HepG2 (cell line): ENCODE measurements at regions not wholly inside any gene's neighbourhood (a gene's known extent, or its start where the extent isn't known, plus 50 kb on each side); places are given as distances from the start of the nearest gene placed in this dataset.

Source experiments
- ATAC-seq: fragments of 200-7000 bp; cut with Tn5 transposase; 3 replicates; pipeline ENCODE4 v1.9.1; 2020; ENCODE audit warnings: mild to moderate bottlenecking, moderate library complexity
- BruUV-seq: library from RNA; stranded (reverse); fragments of 400-500 nt; replicated peaks from 2 replicates; lab custom pipeline; 2021; lab: Mats Ljungman, UMichigan
- CTCF ChIA-PET: fragments of 300-600 bp; formaldehyde crosslinking; extraction: SDS; loops from one replicate; lab custom pipeline; 2021; ENCODE audit warnings: low total read pairs, inconsistent platforms, low intra/inter-chr PET ratio; lab: Yijun Ruan, JAX
- POLR2A ChIA-PET: fragments of 350-600 bp; sonication (Branson Sonifier 250); formaldehyde crosslinking; loops from one replicate; lab custom pipeline; 2020; ENCODE audit warnings: antibody characterized with exemption, inconsistent platforms; lab: Yijun Ruan, JAX
- DNase-seq: peaks from one replicate; pipeline ENCODE4 v3.0.0-alpha.2; 2015; ENCODE audit warnings: low spot score
- FAIRE-seq: peaks from 3 replicates; lab custom pipeline; 2011; peaks lifted over from hg19 to GRCh38; lab: Jason Lieb, UNC
- H2AFZ ChIP-seq: one replicate; pipeline ENCODE4 v1.6.1; 2011; ENCODE audit warnings: low read length, inconsistent platforms
- H3K27ac ChIP-seq: fragments of 300-600 bp; 3 replicates; pipeline ENCODE4 v1.8.0; 2011; ENCODE audit warnings: mixed run types, mild to moderate bottlenecking, mixed read lengths, low read length, inconsistent platforms; ENCODE audit not compliant: insufficient read depth; ENCODE audit errors: extremely low read length
- H3K27me3 ChIP-seq, 2 experiments: fragments of 200-600 bp in 1 of 2; 2 replicates in 1 of 2; 3 replicates in 1 of 2; pipeline versions ENCODE4 v1.6.0 to v1.8.0; 2011; ENCODE audit warnings: low read length in 2 of 2, mild to moderate bottlenecking in 2 of 2, moderate library complexity in 2 of 2, inconsistent platforms in 1 of 2; ENCODE audit not compliant: insufficient read depth in 2 of 2, control insufficient read depth in 1 of 2
- H3K36me3 ChIP-seq, 2 experiments: fragments of 200-600 bp in 1 of 2; replicated peaks in 1 of 2; 2 replicates in 1 of 2; 3 replicates in 1 of 2; pipeline versions ENCODE4 v1.5.1 to v1.8.0; 2011; ENCODE audit warnings: low read length in 2 of 2, inconsistent platforms in 1 of 2; ENCODE audit not compliant: insufficient read depth in 2 of 2, control insufficient read depth in 1 of 2
- H3K4me1 ChIP-seq: 2 replicates; pipeline ENCODE4 v1.5.1; 2012; ENCODE audit warnings: low read length, inconsistent platforms; ENCODE audit not compliant: insufficient read depth
- H3K4me2 ChIP-seq: 2 replicates; pipeline ENCODE4 v1.6.0; 2011; ENCODE audit warnings: low read depth, low read length, inconsistent platforms
- H3K4me3 ChIP-seq, 3 experiments: fragments of 200-600 bp in 1 of 3; sonication (generic), shearing (Covaris generic) in 1 of 3; replicated peaks in 1 of 3; 2 replicates each; pipeline ENCODE4 v1.5.1; 2011 to 2016; ENCODE audit warnings: low read length in 3 of 3, inconsistent platforms in 2 of 3, low read depth in 2 of 3, mild to moderate bottlenecking in 2 of 3, control low read depth in 1 of 3, mixed read lengths in 1 of 3; ENCODE audit not compliant: insufficient read depth in 1 of 3
- H3K79me2 ChIP-seq: one replicate; pipeline ENCODE4 v1.6.1; 2011; ENCODE audit warnings: low read length, inconsistent platforms; ENCODE audit not compliant: insufficient read depth
- H3K9ac ChIP-seq: 2 replicates; pipeline ENCODE4 v1.6.0; 2011; ENCODE audit warnings: mild to moderate bottlenecking, low read depth, low read length, inconsistent platforms; ENCODE audit not compliant: insufficient read depth
- H3K9me3 ChIP-seq: 2 replicates; pipeline ENCODE4 v1.5.1; 2012; ENCODE audit warnings: mild to moderate bottlenecking, low read length
- H4K20me1 ChIP-seq: 2 replicates; pipeline ENCODE4 v1.6.0; 2011; ENCODE audit warnings: inconsistent platforms, mild to moderate bottlenecking, low read length, moderate library complexity; ENCODE audit not compliant: insufficient read depth
- KDM1A ChIP-seq: IDR thresholded peaks from 2 replicates; pipeline ENCODE4 v1.6.1; 2016; ENCODE audit warnings: missing compliant biosample characterization
- SAP130 ChIP-seq: IDR thresholded peaks from 2 replicates; pipeline ENCODE4 v1.6.1; 2016; ENCODE audit warnings: low read depth
- SMYD3 ChIP-seq: sonication (generic); formaldehyde crosslinking; IDR thresholded peaks from 2 replicates; pipeline ENCODE4 v1.8.1; 2023; ENCODE audit warnings: mild to moderate bottlenecking, missing genetic modification reagents
- TARDBP ChIP-seq: sonication (generic); formaldehyde crosslinking; IDR thresholded peaks from 2 replicates; pipeline ENCODE4 v1.8.0; 2022; ENCODE audit warnings: mild to moderate bottlenecking, missing genetic modification reagents
- TBX2 ChIP-seq: sonication (generic); formaldehyde crosslinking; IDR thresholded peaks from 2 replicates; pipeline ENCODE4 v1.5.0; 2020; ENCODE audit warnings: missing genetic modification reagents, mild to moderate bottlenecking, borderline replicate concordance
- TCF7 ChIP-seq: sonication (generic); IDR thresholded peaks from 2 replicates; pipeline ENCODE4 v1.6.1; 2016; ENCODE audit warnings: antibody characterized with exemption, low read depth
- ZMAT5 ChIP-seq: sonication (generic); formaldehyde crosslinking; IDR thresholded peaks from 2 replicates; pipeline ENCODE4 v1.5.0; 2020; ENCODE audit warnings: mild to moderate bottlenecking, low read depth, missing genetic modification reagents, borderline replicate concordance
- ZNF207 ChIP-seq: fragments of 450-650 bp; IDR thresholded peaks from 2 replicates; pipeline ENCODE4 v1.6.1; 2016; ENCODE audit warnings: antibody characterized with exemption, borderline replicate concordance
- ZNF253 ChIP-seq: sonication (generic); formaldehyde crosslinking; IDR thresholded peaks from 2 replicates; pipeline ENCODE4 v1.8.0; 2022; ENCODE audit warnings: mild to moderate bottlenecking, missing genetic modification reagents, borderline replicate concordance
- ZNF318 ChIP-seq: sonication (generic); formaldehyde crosslinking; IDR thresholded peaks from 2 replicates; pipeline ENCODE4 v1.4.0; 2020; ENCODE audit warnings: mild to moderate bottlenecking, missing genetic modification reagents
- ZNF570 ChIP-seq: sonication (generic); formaldehyde crosslinking; IDR thresholded peaks from 2 replicates; pipeline ENCODE4 v1.4.0; 2020; ENCODE audit warnings: mild to moderate bottlenecking, missing genetic modification reagents, borderline replicate concordance
- ZNF720 ChIP-seq: sonication (generic); formaldehyde crosslinking; IDR thresholded peaks from 2 replicates; pipeline ENCODE4 v1.4.0; 2020; ENCODE audit warnings: missing genetic modification reagents
- ZNF841 ChIP-seq: sonication (generic); formaldehyde crosslinking; IDR thresholded peaks from 2 replicates; pipeline ENCODE4 v1.8.1; 2023; ENCODE audit warnings: missing genetic modification reagents, borderline replicate concordance
- WGBS: methylation state at CpG from one replicate; pipeline ENCODE4 v1.1.6; 2017; ENCODE audit warnings: low lambda C conversion rate; 5-methylcytosine and 5-hydroxymethylcytosine counted together
- in situ Hi-C: cut with HindIII; loops from 2 replicates; pipeline ENCODE4 v1.10.0; 2017; ENCODE audit warnings: low pct_unique_long_range_greater_than_20kb; ENCODE audit not compliant: extremely low pct_ligation_motif_present
- intact Hi-C: fragments of 100-400 bp; cut with micrococcal nuclease; formaldehyde crosslinking; loops from one replicate; pipeline ENCODE4 v1.10.0; 2022; ENCODE audit not compliant: unreplicated experiment
- TF ChIP-seq, protein P1 (sequence below): sonication (generic); formaldehyde crosslinking; IDR thresholded peaks from 2 replicates; pipeline ENCODE4 v1.4.0; 2020; ENCODE audit warnings: low read depth, missing genetic modification reagents

GRCh38 chr2:47719099-47719498, 63.8 kb upstream of the MSH6 start:
- H3K4me1 ChIP-seq, result no peaks in the 10 kb centered on the region
- POLR2A ChIA-PET, result no interaction called here
- no peak for FAIRE-seq

More at GRCh38 chr2:47719099-47719498, 63.8 kb upstream of the MSH6 start:
- BruUV-seq, result no TSS peak
- H3K4me2 ChIP-seq, result no peak overlapping the region
- H3K36me3 ChIP-seq, result no peaks in the 10 kb centered on the region
- no peaks in the 10 kb centered on the region; the same call in 1 of the 2 replicates for H3K9me3 ChIP-seq
- H3K79me2 ChIP-seq, result no peaks in the 10 kb centered on the region
- no peak overlapping the region for H3K27ac ChIP-seq
- no peak for ATAC-seq
- 22% methylated on average over 4 of the region's 4 CpGs for WGBS
- H2AFZ ChIP-seq, result no peak overlapping the region
- CTCF ChIA-PET, result no interaction called here
- no peak overlapping the region for H3K9ac ChIP-seq
- H3K4me3 ChIP-seq, result no peak overlapping the region
- H4K20me1 ChIP-seq, result no peaks in the 10 kb centered on the region
- TF ChIP-seq SAP130 (CRISPR knock-in tag) (no peak), TBX2 (no peak), ZNF570 (CRISPR knock-in tag) (no peak), KDM1A (CRISPR knock-in tag) (no peak), ZNF841 (CRISPR knock-in tag) (no peak), ZNF318 (no peak), ZNF207 (no peak), ZNF720 (CRISPR knock-in tag) (no peak), SMYD3 (CRISPR knock-in tag) (no peak), TCF7 (no peak), ZMAT5 (CRISPR knock-in tag) (no peak), TARDBP (CRISPR knock-in tag) (no peak), ZNF253 (CRISPR knock-in tag) (no peak)
- TF ChIP-seq, protein P1, sequence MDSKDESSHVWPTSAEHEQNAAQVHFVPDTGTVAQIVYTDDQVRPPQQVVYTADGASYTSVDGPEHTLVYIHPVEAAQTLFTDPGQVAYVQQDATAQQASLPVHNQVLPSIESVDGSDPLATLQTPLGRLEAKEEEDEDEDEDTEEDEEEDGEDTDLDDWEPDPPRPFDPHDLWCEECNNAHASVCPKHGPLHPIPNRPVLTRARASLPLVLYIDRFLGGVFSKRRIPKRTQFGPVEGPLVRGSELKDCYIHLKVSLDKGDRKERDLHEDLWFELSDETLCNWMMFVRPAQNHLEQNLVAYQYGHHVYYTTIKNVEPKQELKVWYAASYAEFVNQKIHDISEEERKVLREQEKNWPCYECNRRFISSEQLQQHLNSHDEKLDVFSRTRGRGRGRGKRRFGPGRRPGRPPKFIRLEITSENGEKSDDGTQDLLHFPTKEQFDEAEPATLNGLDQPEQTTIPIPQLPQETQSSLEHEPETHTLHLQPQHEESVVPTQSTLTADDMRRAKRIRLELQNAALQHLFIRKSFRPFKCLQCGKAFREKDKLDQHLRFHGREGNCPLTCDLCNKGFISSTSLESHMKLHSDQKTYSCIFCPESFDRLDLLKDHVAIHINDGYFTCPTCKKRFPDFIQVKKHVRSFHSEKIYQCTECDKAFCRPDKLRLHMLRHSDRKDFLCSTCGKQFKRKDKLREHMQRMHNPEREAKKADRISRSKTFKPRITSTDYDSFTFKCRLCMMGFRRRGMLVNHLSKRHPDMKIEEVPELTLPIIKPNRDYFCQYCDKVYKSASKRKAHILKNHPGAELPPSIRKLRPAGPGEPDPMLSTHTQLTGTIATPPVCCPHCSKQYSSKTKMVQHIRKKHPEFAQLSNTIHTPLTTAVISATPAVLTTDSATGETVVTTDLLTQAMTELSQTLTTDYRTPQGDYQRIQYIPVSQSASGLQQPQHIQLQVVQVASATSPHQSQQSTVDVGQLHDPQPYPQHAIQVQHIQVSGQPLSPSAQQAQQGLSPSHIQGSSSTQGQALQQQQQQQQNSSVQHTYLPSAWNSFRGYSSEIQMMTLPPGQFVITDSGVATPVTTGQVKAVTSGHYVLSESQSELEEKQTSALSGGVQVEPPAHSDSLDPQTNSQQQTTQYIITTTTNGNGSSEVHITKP (CRISPR knock-in tag), result no peak
- TF ChIP-seq, all 625 proteins: peak for 0
- DNase-seq, result no peak
- H3K27me3 ChIP-seq, result no peaks in the 10 kb centered on the region
- in situ Hi-C loops (no loop called here), intact Hi-C loops (no loop called here)
